Panc1 (cell line): ENCODE measurements at regions not wholly inside any gene's neighbourhood (a gene's known extent, or its start where the extent isn't known, plus 50 kb on each side); places are given as distances from the start of the nearest gene placed in this dataset.

ENCODE experiments used
- ATAC-seq: fragments of 200-7000 bp; cut with Tn5 transposase; 2 replicates; pipeline ENCODE4 v1.9.1; 2020; ENCODE audit warnings: mild to moderate bottlenecking, moderate library complexity
- BruUV-seq: library from RNA; stranded (reverse); fragments of 400-500 nt; replicated peaks from 2 replicates; lab custom pipeline; 2021; lab: Mats Ljungman, UMichigan
- CTCF ChIA-PET: fragments of 300-600 bp; sonication (Branson Sonifier 250); formaldehyde crosslinking; loops from one replicate; lab custom pipeline; 2022; ENCODE audit warnings: antibody characterized with exemption; lab: Charles Lee
- POLR2A ChIA-PET: fragments of 300-600 bp; sonication (Branson Sonifier 250); formaldehyde crosslinking; loops from one replicate; lab custom pipeline; 2022; ENCODE audit warnings: antibody characterized with exemption; lab: Charles Lee
- DNase-seq: peaks from one replicate; pipeline ENCODE4 v3.0.0-alpha.2; 2010; ENCODE audit warnings: low read depth, low spot score
- H3K27ac ChIP-seq: 2 replicates; pipeline ENCODE4 v1.5.1; 2011; ENCODE audit warnings: mild to moderate bottlenecking, low read length, inconsistent platforms
- H3K27me3 ChIP-seq: fragments of 200-500 bp; sonication (Bioruptor generic); 2 replicates; pipeline ENCODE4 v1.6.0; 2014; ENCODE audit warnings: low read length, inconsistent platforms; ENCODE audit not compliant: control insufficient read depth, insufficient read depth
- H3K36me3 ChIP-seq: fragments of 200-500 bp; sonication (Bioruptor generic); 2 replicates; pipeline ENCODE4 v1.5.1; 2014; ENCODE audit warnings: inconsistent platforms, mild to moderate bottlenecking, low read length, moderate library complexity; ENCODE audit not compliant: control insufficient read depth, insufficient read depth
- H3K4me1 ChIP-seq: 2 replicates; pipeline ENCODE4 v1.5.1; 2011; ENCODE audit warnings: inconsistent platforms, mild to moderate bottlenecking, low read length, moderate library complexity; ENCODE audit not compliant: control insufficient read depth, insufficient read depth
- H3K4me3 ChIP-seq, 2 experiments: 2 replicates each; pipeline ENCODE4 v1.5.1; 2011 to 2012; ENCODE audit warnings: low read depth in 2 of 2, low read length in 2 of 2, mild to moderate bottlenecking in 2 of 2, inconsistent platforms in 1 of 2, moderate library complexity in 1 of 2
- H3K9me3 ChIP-seq: fragments of 200-500 bp; sonication (Bioruptor generic); 2 replicates; pipeline ENCODE4 v1.5.1; 2014; ENCODE audit warnings: low read depth, mild to moderate bottlenecking, inconsistent platforms, low read length, moderate library complexity; ENCODE audit not compliant: control insufficient read depth, insufficient read depth
- CTCF ChIP-seq: fragments of 450-650 bp; IDR thresholded peaks from 2 replicates; pipeline ENCODE4 v1.5.1; 2017; ENCODE audit warnings: mild to moderate bottlenecking
- POLR2AphosphoS5 ChIP-seq: IDR thresholded peaks from 2 replicates; pipeline ENCODE4 v1.6.1; 2012; ENCODE audit warnings: mild to moderate bottlenecking, low read depth, low read length, moderate library complexity
- REST ChIP-seq, 2 experiments: IDR thresholded peaks; 2 replicates each; pipeline ENCODE4 v1.6.1; 2011 to 2012; ENCODE audit warnings: low read depth in 2 of 2, control low read depth in 1 of 2, low read length in 1 of 2, mild to moderate bottlenecking in 1 of 2, moderate library complexity in 1 of 2; ENCODE audit not compliant: insufficient read depth in 1 of 2
- SIN3A ChIP-seq: IDR thresholded peaks from 2 replicates; pipeline ENCODE4 v1.6.1; 2012; ENCODE audit warnings: low read depth, mild to moderate bottlenecking, low read length, moderate library complexity, borderline replicate concordance; ENCODE audit not compliant: insufficient read depth
- TCF7L2 ChIP-seq: IDR thresholded peaks from 2 replicates; pipeline ENCODE4 v1.6.1; 2011; ENCODE audit warnings: mild to moderate bottlenecking, low read depth, low read length, inconsistent platforms
- in situ Hi-C: cut with HindIII; loops from 2 replicates; pipeline ENCODE4 v1.10.0; 2016; ENCODE audit warnings: low sequenced_read_pairs, low pct_unique_long_range_greater_than_20kb
- intact Hi-C: fragments of 100-400 bp; cut with micrococcal nuclease; formaldehyde crosslinking; loops from one replicate; pipeline ENCODE4 v1.10.0; 2022; ENCODE audit not compliant: unreplicated experiment

GRCh38 chr12:90076851-90077319 lies 368.2 kb upstream of the ATP2B1 start:
- ChIA-PET POLR2A (no interaction called here), CTCF (no interaction called here)
- no peaks in the 10 kb centered on the region for H3K36me3 ChIP-seq
- intact Hi-C loops (no loop called here), in situ Hi-C loops (no loop called here)
- ATAC-seq (no peak), DNase-seq (no peak)
- TF ChIP-seq POLR2AphosphoS5 (no peak), TCF7L2 (no peak), REST (IDR thresholded peaks at IDR 0.05; ENCODE audit: insufficient read depth in 1 of 2, low read depth in 2 of 2, low read length in 1 of 2) (no peak), CTCF (no peak), SIN3A (no peak)
- no peak overlapping the region for H3K4me3 ChIP-seq
- no peaks in the 10 kb centered on the region; the same call in 1 of the 2 replicates for H3K9me3 ChIP-seq
- no peaks in the 10 kb centered on the region for H3K27me3 ChIP-seq
- no peaks in the 10 kb centered on the region for H3K4me1 ChIP-seq
- no peak overlapping the region for H3K27ac ChIP-seq
- no TSS peak for BruUV-seq

GRCh38 chr12:90075685-90076084 lies 367.0 kb upstream of the ATP2B1 start:
- ChIA-PET POLR2A (no interaction called here), CTCF (no interaction called here)
- H3K36me3 ChIP-seq: no peaks in the 10 kb centered on the region
- no peaks in the 10 kb centered on the region for H3K4me1 ChIP-seq
- no peak for TF ChIP-seq POLR2AphosphoS5
- ATAC-seq: no peak
- DNase-seq: no peak
- in situ Hi-C loops (no loop called here), intact Hi-C loops (no loop called here)
- H3K9me3 ChIP-seq: no peaks in the 10 kb centered on the region; the same call in 1 of the 2 replicates
- H3K27ac ChIP-seq: no peak overlapping the region
- H3K27me3 ChIP-seq: no peaks in the 10 kb centered on the region
- no peak overlapping the region for H3K4me3 ChIP-seq
- BruUV-seq: no TSS peak

GRCh38 chr12:90074086-90074485 lies 365.4 kb upstream of the ATP2B1 start:
- no peak overlapping the region for H3K4me3 ChIP-seq
- no peak overlapping the region for H3K27ac ChIP-seq
- H3K9me3 ChIP-seq: no peaks in the 10 kb centered on the region; the same call in 1 of the 2 replicates
- intact Hi-C loops (no loop called here), in situ Hi-C loops (no loop called here)
- H3K4me1 ChIP-seq: no peaks in the 10 kb centered on the region
- ChIA-PET CTCF (no interaction called here), POLR2A (no interaction called here)
- ATAC-seq (no peak), DNase-seq (no peak)
- H3K36me3 ChIP-seq: no peaks in the 10 kb centered on the region
- no peaks in the 10 kb centered on the region for H3K27me3 ChIP-seq
- no TSS peak for BruUV-seq
- TF ChIP-seq SIN3A (no peak), TCF7L2 (no peak), POLR2AphosphoS5 (no peak), CTCF (no peak), REST (IDR thresholded peaks at IDR 0.05; ENCODE audit: insufficient read depth in 1 of 2, low read depth in 2 of 2, low read length in 1 of 2) (no peak)
